H9 (cell line): ENCODE measurements at regions not wholly inside any gene's neighbourhood (a gene's known extent, or its start where the extent isn't known, plus 50 kb on each side); places are given as distances from the start of the nearest gene placed in this dataset.

Source experiments
- DNase-seq: peaks from one replicate; pipeline ENCODE4 v3.0.0-alpha.2; 2017
- H2AFZ ChIP-seq: one replicate; pipeline ENCODE4 v1.6.1; 2013; ENCODE audit warnings: mild to moderate bottlenecking, low read length, control low read depth, moderate library complexity
- H2AK5ac ChIP-seq: 2 replicates; pipeline ENCODE4 v1.6.1; 2013; ENCODE audit warnings: low read length, control low read depth, mixed read lengths; ENCODE audit not compliant: insufficient read length
- H2BK120ac ChIP-seq: one replicate; pipeline ENCODE4 v1.6.1; 2013; ENCODE audit warnings: low read depth, mild to moderate bottlenecking, low read length, control low read depth, inconsistent platforms; ENCODE audit not compliant: poor library complexity, severe bottlenecking
- H2BK12ac ChIP-seq: 2 replicates; pipeline ENCODE4 v1.6.1; 2013; ENCODE audit warnings: low read length, control low read depth, mixed read lengths, low read depth; ENCODE audit not compliant: insufficient read length
- H2BK15ac ChIP-seq: 2 replicates; pipeline ENCODE4 v1.6.1; 2013; ENCODE audit warnings: low read depth, low read length, control low read depth
- H2BK20ac ChIP-seq: one replicate; pipeline ENCODE4 v1.6.1; 2013; ENCODE audit warnings: low read depth, mild to moderate bottlenecking, low read length, control low read depth, inconsistent platforms; ENCODE audit not compliant: poor library complexity, severe bottlenecking
- H2BK5ac ChIP-seq: 2 replicates; pipeline ENCODE4 v1.6.1; 2013; ENCODE audit warnings: low read length, control low read depth, mixed read lengths; ENCODE audit not compliant: insufficient read length
- H3K14ac ChIP-seq: 2 replicates; pipeline ENCODE4 v1.6.1; 2013; ENCODE audit warnings: low read length, control low read depth; ENCODE audit not compliant: insufficient read depth
- H3K18ac ChIP-seq: 2 replicates; pipeline ENCODE4 v1.6.1; 2013; ENCODE audit warnings: low read depth, mild to moderate bottlenecking, mixed read lengths, low read length, control low read depth; ENCODE audit not compliant: insufficient read length
- H3K23ac ChIP-seq: 2 replicates; pipeline ENCODE4 v1.6.1; 2013; ENCODE audit warnings: low read length, control low read depth, mixed read lengths, low read depth; ENCODE audit not compliant: insufficient read length
- H3K23me2 ChIP-seq: 2 replicates; pipeline ENCODE4 v1.6.1; 2013; ENCODE audit warnings: low read depth, mild to moderate bottlenecking, mixed read lengths, low read length, control low read depth; ENCODE audit not compliant: insufficient read length, poor library complexity, severe bottlenecking
- H3K27ac ChIP-seq: 2 replicates; pipeline ENCODE4 v1.5.1; 2013; ENCODE audit warnings: low read length, control low read depth, mixed read lengths, low read depth; ENCODE audit not compliant: insufficient read length
- H3K27me3 ChIP-seq: 2 replicates; pipeline ENCODE4 v1.6.1; 2013; ENCODE audit warnings: low read length, control low read depth, inconsistent platforms; ENCODE audit not compliant: insufficient read depth
- H3K4ac ChIP-seq: 2 replicates; pipeline ENCODE4 v1.6.1; 2013; ENCODE audit warnings: low read depth, mild to moderate bottlenecking, control low read depth, inconsistent platforms, low read length, moderate library complexity
- H3K4me1 ChIP-seq: 2 replicates; pipeline ENCODE4 v1.6.1; 2013; ENCODE audit warnings: low read length, control low read depth, inconsistent platforms; ENCODE audit not compliant: insufficient read depth
- H3K4me2 ChIP-seq: 2 replicates; pipeline ENCODE4 v1.6.1; 2013; ENCODE audit warnings: low read length, control low read depth, mixed read lengths; ENCODE audit not compliant: insufficient read length, insufficient read depth
- H3K56ac ChIP-seq: 2 replicates; pipeline ENCODE4 v1.6.1; 2013; ENCODE audit warnings: low read depth, mild to moderate bottlenecking, mixed read lengths, low read length, control low read depth; ENCODE audit not compliant: insufficient read length
- H3K79me1 ChIP-seq: 2 replicates; pipeline ENCODE4 v1.6.1; 2013; ENCODE audit warnings: low read depth, mild to moderate bottlenecking, moderate library complexity, low read length, control low read depth, inconsistent platforms; ENCODE audit not compliant: insufficient read depth, poor library complexity, severe bottlenecking
- H3K79me2 ChIP-seq: 2 replicates; pipeline ENCODE4 v1.6.1; 2013; ENCODE audit warnings: low read length, control low read depth, inconsistent platforms; ENCODE audit not compliant: insufficient read depth
- H3K9ac ChIP-seq: 2 replicates; pipeline ENCODE4 v1.6.1; 2013; ENCODE audit warnings: low read length, control low read depth, mixed read lengths; ENCODE audit not compliant: insufficient read length; ENCODE audit errors: extremely low read depth
- H3K9me3 ChIP-seq: one replicate; pipeline ENCODE4 v1.6.1; 2013; ENCODE audit warnings: low read depth, low read length, inconsistent platforms; ENCODE audit not compliant: control insufficient read depth
- H3T11ph ChIP-seq: one replicate; pipeline ENCODE4 v1.6.1; 2013; ENCODE audit warnings: mild to moderate bottlenecking, low read length, control low read depth, inconsistent platforms
- H4K20me1 ChIP-seq: one replicate; pipeline ENCODE4 v1.6.1; 2013; ENCODE audit not compliant: control insufficient read depth, insufficient read length, insufficient read depth
- H4K5ac ChIP-seq: 2 replicates; pipeline ENCODE4 v1.6.1; 2013; ENCODE audit warnings: low read depth, mild to moderate bottlenecking, mixed read lengths, low read length, control low read depth; ENCODE audit not compliant: insufficient read length
- H4K8ac ChIP-seq: replicated peaks from 2 replicates; pipeline ENCODE4 v1.6.1; 2013; ENCODE audit warnings: low read length, control low read depth, mixed read lengths, low read depth; ENCODE audit not compliant: insufficient read length
- H4K91ac ChIP-seq: 2 replicates; pipeline ENCODE4 v1.6.1; 2013; ENCODE audit warnings: low read depth, mild to moderate bottlenecking, moderate library complexity, mixed read lengths, low read length, control low read depth; ENCODE audit not compliant: insufficient read length
- H3K27ac Mint-ChIP-seq, 3 experiments: 2 replicates in 2 of 3; 3 replicates in 1 of 3; pipeline ENCODE4 v1.8.0; 2020 to 2021; ENCODE audit warnings: mixed read lengths in 3 of 3, mild to moderate bottlenecking in 1 of 3, moderate library complexity in 1 of 3
- H3K27me3 Mint-ChIP-seq: 2 replicates; pipeline ENCODE4 v1.8.0; 2021; ENCODE audit warnings: low read depth, mild to moderate bottlenecking, moderate library complexity, mixed read lengths
- H3K36me3 Mint-ChIP-seq, 3 experiments: 2 replicates in 2 of 3; 3 replicates in 1 of 3; pipeline ENCODE4 v1.8.0; 2020 to 2021; ENCODE audit warnings: low read depth in 3 of 3, mixed read lengths in 3 of 3; ENCODE audit not compliant: insufficient read depth in 1 of 3
- H3K4me1 Mint-ChIP-seq, 2 experiments: 2 replicates each; pipeline ENCODE4 v1.8.0; 2020; ENCODE audit warnings: mixed read lengths in 2 of 2
- H3K4me3 Mint-ChIP-seq, 2 experiments: 2 replicates in 1 of 2; 3 replicates in 1 of 2; pipeline ENCODE4 v1.8.0; 2020 to 2021; ENCODE audit warnings: mild to moderate bottlenecking in 2 of 2, mixed read lengths in 2 of 2, moderate library complexity in 1 of 2
- H3K9me3 Mint-ChIP-seq, 2 experiments: 2 replicates in 1 of 2; 3 replicates in 1 of 2; pipeline ENCODE4 v1.8.0; 2020; ENCODE audit warnings: mild to moderate bottlenecking in 2 of 2, mixed read lengths in 2 of 2, moderate library complexity in 1 of 2
- CTCF ChIP-seq: fragments of 200-600 bp; sonication (generic); conservative IDR thresholded peaks from 3 replicates; pipeline ENCODE4 v1.8.0; 2021; ENCODE audit warnings: antibody characterized with exemption, mild to moderate bottlenecking
- WGBS: extraction: QIAGEN DNeasy Blood & Tissue Kit; methylation state at CpG from one replicate; pipeline ENCODE4 v1.1.7; 2013; ENCODE audit warnings: missing lambda C conversion rate, low lambda C conversion rate, mixed read lengths; ENCODE audit not compliant: insufficient read length; ENCODE audit errors: extremely low coverage; 5-methylcytosine and 5-hydroxymethylcytosine counted together

DNA sequence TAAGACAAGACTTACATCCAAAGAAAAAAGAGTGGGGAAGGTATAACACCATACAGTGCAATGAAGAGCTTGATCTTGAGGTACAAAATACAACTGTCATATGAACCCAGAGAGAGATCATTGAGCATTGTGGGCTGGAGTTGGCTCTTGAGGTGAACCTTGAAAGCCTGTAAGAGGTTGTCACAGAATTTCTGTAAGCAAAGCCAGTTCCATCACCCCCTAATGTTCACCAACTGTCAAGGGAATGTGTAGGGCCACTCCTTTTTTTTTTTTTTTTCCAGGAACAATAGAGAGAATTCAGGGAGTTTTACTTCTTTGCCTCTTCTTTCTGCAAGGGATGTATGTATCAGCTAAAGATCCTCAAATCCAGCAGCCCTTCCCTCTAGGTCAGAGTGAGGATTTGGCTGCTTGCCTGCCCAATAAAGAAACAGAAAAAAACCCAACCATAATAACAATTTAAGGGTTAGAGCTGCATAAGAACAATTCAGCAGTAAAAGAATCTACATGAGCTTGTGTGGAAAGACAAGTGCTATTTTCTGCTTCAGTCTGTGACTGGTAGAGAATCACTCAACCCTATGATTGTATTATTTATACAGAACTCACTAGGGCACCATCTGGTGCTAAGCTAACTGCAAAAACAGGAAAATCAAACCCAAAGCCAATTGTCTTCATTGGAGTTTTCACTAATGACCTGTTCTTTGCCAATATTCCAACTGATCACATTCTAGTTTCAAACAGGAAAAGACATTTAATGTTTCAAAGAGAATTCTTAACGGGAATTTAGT is 217.5 kb upstream of the TEX13C start:
- Histone ChIP-seq H4K20me1 (no peaks in the 10 kb centered on the region), H3K4me1 (no peaks in the 10 kb centered on the region)

More for the DNA sequence above, 217.5 kb upstream of the TEX13C start:
- no CpG with 5 or more reads among the region's 1 CpG for WGBS
- no peak overlapping the region for H4K91ac ChIP-seq
- no peak for TF ChIP-seq CTCF
- H3K9me3 Mint-ChIP-seq: no peaks in the 10 kb centered on the region; a peak in 2 of 5 replicates
- no peaks in the 10 kb centered on the region for H3K23me2 ChIP-seq
- H3K79me2 ChIP-seq: no peaks in the 10 kb centered on the region
- no peaks in the 10 kb centered on the region for H3K79me1 ChIP-seq
- H3K9ac ChIP-seq: no peak overlapping the region
- no peak overlapping the region for H3T11ph ChIP-seq
- H3K56ac ChIP-seq: no peak overlapping the region
- H2BK15ac ChIP-seq: no peak overlapping the region
- H3K4me1 Mint-ChIP-seq: no peaks in the 10 kb centered on the region; a peak in 1 of 4 replicates
- H3K23ac ChIP-seq: no peak overlapping the region
- no peak overlapping the region for H3K4ac ChIP-seq
- no peaks in the 10 kb centered on the region for H3K9me3 ChIP-seq
- H2BK5ac ChIP-seq: no peak overlapping the region
- no peak overlapping the region for H3K14ac ChIP-seq
- H3K4me3 Mint-ChIP-seq: no peak overlapping the region
- no peak overlapping the region for H3K27ac Mint-ChIP-seq
- H3K27me3 ChIP-seq: no peaks in the 10 kb centered on the region
- H2AFZ ChIP-seq: no peak overlapping the region
- DNase-seq: no peak
- H3K27me3 Mint-ChIP-seq: no peaks in the 10 kb centered on the region
- H2BK20ac ChIP-seq: no peak overlapping the region
- H3K18ac ChIP-seq: no peak overlapping the region
- no peak overlapping the region for H3K27ac ChIP-seq
- H2BK120ac ChIP-seq: no peak overlapping the region
- H2AK5ac ChIP-seq: no peak overlapping the region
- H3K36me3 Mint-ChIP-seq: no peaks in the 10 kb centered on the region
- H3K4me2 ChIP-seq: no peak overlapping the region
- H4K8ac ChIP-seq: no peak overlapping the region
- no peak overlapping the region for H2BK12ac ChIP-seq
- no peak overlapping the region for H4K5ac ChIP-seq
